PC-3 (cell line): ENCODE measurements at regions not wholly inside any gene's neighbourhood (a gene's known extent, or its start where the extent isn't known, plus 50 kb on each side); places are given as distances from the start of the nearest gene placed in this dataset.

Source experiments
- EZH2 ChIP-seq: fragments of 300-600 bp; sonication (generic); IDR thresholded peaks from one replicate; pipeline ENCODE4 v1.6.1; 2017; ENCODE audit warnings: antibody characterized with exemption, mild to moderate bottlenecking, low read length; ENCODE audit not compliant: unreplicated experiment
- EZH2phosphoT487 ChIP-seq: fragments of 300-600 bp; sonication (generic); IDR thresholded peaks from 2 replicates; pipeline ENCODE4 v1.6.1; 2018; ENCODE audit warnings: mild to moderate bottlenecking, antibody characterized with exemption, low read length, borderline replicate concordance
- TF ChIP-seq, protein P1 (sequence below): fragments of 300-600 bp; sonication (generic); conservative IDR thresholded peaks from 2 replicates; pipeline ENCODE4 v1.5.1; 2017; ENCODE audit warnings: antibody characterized with exemption, low read depth, mild to moderate bottlenecking, low read length

DNA sequence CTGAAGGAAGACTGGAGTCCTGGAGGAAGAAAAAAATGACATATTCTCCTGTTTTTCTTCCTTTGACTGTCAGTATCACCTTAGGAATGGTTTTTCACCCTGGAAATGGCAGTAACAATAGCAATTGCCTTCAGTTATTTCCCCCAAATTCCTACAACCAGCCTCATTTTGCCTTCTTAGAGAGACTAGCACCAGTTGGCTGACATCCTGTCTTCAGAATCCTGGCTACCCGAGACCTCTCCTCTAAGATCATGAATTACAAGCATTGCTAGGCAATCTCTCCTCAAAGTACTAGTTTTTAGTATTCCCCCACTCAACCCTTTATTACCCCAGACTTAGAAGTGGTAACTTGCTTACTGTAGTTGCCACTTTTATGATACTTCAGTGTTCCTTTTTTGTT lies 53.4 kb downstream of the TAS2R16 start:
- TF ChIP-seq, protein P1, sequence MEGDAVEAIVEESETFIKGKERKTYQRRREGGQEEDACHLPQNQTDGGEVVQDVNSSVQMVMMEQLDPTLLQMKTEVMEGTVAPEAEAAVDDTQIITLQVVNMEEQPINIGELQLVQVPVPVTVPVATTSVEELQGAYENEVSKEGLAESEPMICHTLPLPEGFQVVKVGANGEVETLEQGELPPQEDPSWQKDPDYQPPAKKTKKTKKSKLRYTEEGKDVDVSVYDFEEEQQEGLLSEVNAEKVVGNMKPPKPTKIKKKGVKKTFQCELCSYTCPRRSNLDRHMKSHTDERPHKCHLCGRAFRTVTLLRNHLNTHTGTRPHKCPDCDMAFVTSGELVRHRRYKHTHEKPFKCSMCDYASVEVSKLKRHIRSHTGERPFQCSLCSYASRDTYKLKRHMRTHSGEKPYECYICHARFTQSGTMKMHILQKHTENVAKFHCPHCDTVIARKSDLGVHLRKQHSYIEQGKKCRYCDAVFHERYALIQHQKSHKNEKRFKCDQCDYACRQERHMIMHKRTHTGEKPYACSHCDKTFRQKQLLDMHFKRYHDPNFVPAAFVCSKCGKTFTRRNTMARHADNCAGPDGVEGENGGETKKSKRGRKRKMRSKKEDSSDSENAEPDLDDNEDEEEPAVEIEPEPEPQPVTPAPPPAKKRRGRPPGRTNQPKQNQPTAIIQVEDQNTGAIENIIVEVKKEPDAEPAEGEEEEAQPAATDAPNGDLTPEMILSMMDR = no peak
- no peak for TF ChIP-seq EZH2phosphoT487
- TF ChIP-seq EZH2 = no peak
